H1 (cell line): ENCODE measurements at regions not wholly inside any gene's neighbourhood (a gene's known extent, or its start where the extent isn't known, plus 50 kb on each side); places are given as distances from the start of the nearest gene placed in this dataset.

ENCODE experiments used
- CHD7 ChIP-seq: fragments of 300-600 bp; sonication (generic); IDR thresholded peaks from 2 replicates; pipeline ENCODE4 v1.7.1; 2012; ENCODE audit warnings: low read length, moderate library complexity, mild to moderate bottlenecking, inconsistent platforms; ENCODE audit not compliant: insufficient replicate concordance
- HDAC6 ChIP-seq: IDR thresholded peaks from one replicate; pipeline ENCODE4 v1.7.1; 2012; ENCODE audit warnings: low read depth, mild to moderate bottlenecking, inconsistent platforms, low read length, moderate library complexity
- NRF1 ChIP-seq: IDR thresholded peaks from 2 replicates; pipeline ENCODE4 v1.6.1; 2011; ENCODE audit warnings: mild to moderate bottlenecking, low read depth, low read length, improper control_type of control experiment
- RNF2 ChIP-seq: fragments of 200-900, 300-1000 bp; sonication (generic); IDR thresholded peaks from 2 replicates; pipeline ENCODE4 v1.7.1; 2016; ENCODE audit warnings: borderline replicate concordance, low read depth, mild to moderate bottlenecking, antibody characterized with exemption, low read length; ENCODE audit not compliant: poor library complexity, severe bottlenecking; ENCODE audit errors: missing control alignments
- SIRT6 ChIP-seq: IDR thresholded peaks from one replicate; pipeline ENCODE4 v1.7.1; 2012; ENCODE audit warnings: low read length, inconsistent platforms
- SP2 ChIP-seq: IDR thresholded peaks from 2 replicates; pipeline ENCODE4 v1.6.1; 2012; ENCODE audit warnings: mild to moderate bottlenecking, low read length, inconsistent platforms
- SUZ12 ChIP-seq: fragments of 200-600 bp; sonication (generic); IDR thresholded peaks from 2 replicates; pipeline ENCODE4 v1.6.1; 2012; ENCODE audit warnings: mild to moderate bottlenecking, inconsistent platforms, low read length, moderate library complexity, mixed read lengths

GRCh38 chr3:102200560-102200959, 234.3 kb upstream of the ZPLD1 start (continued):
- TF ChIP-seq CHD7 (no peak), NRF1 (no peak), HDAC6 (no peak), SP2 (no peak), RNF2 (no peak), SUZ12 (no peak), SIRT6 (no peak)
